Activated naive CD8-positive, alpha-beta T cell treated with anti-CD3 and anti-CD28 coated beads, Interleukin-2, amount 10 ng/mL, durations not matched to agents 7 days and 5 days (primary cell): ENCODE measurements at regions not wholly inside any gene's neighbourhood (a gene's known extent, or its start where the extent isn't known, plus 50 kb on each side); places are given as distances from the start of the nearest gene placed in this dataset.

Experiments
- ATAC-seq: fragments of 150-1000 bp; cut with Tn5 transposase; one replicate; pipeline ENCODE4 v1.10.0; 2021; ENCODE audit warnings: low read depth, moderate library complexity
- POLR2A ChIA-PET: fragments of 350-600 bp; sonication (Branson Sonifier 250); formaldehyde crosslinking; loops from one replicate; lab custom pipeline; 2021; ENCODE audit warnings: antibody characterized with exemption; lab: Charles Lee
- DNase-seq: peaks from one replicate; pipeline ENCODE4 v3.0.0; 2021
- H3K27ac Mint-ChIP-seq: one replicate; pipeline ENCODE4 v1.8.0; 2022; ENCODE audit warnings: mild to moderate bottlenecking, mixed read lengths
- H3K27me3 Mint-ChIP-seq: one replicate; pipeline ENCODE4 v1.8.0; 2022; ENCODE audit warnings: mild to moderate bottlenecking, moderate library complexity, mixed read lengths
- H3K36me3 Mint-ChIP-seq: one replicate; pipeline ENCODE4 v1.8.0; 2021; ENCODE audit warnings: mild to moderate bottlenecking, mixed read lengths
- H3K4me1 Mint-ChIP-seq: one replicate; pipeline ENCODE4 v1.8.0; 2021; ENCODE audit warnings: mixed read lengths
- H3K4me3 Mint-ChIP-seq: one replicate; pipeline ENCODE4 v1.8.0; 2022; ENCODE audit warnings: mild to moderate bottlenecking, moderate library complexity, mixed read lengths
- H3K9me3 Mint-ChIP-seq: one replicate; pipeline ENCODE4 v1.8.0; 2021; ENCODE audit warnings: mixed read lengths

GRCh38 chr18:56021136-56021808, 433.3 kb upstream of the TCF4 start:
- Mint-ChIP-seq H3K27ac (no peak overlapping the region), H3K27me3 (no peaks in the 10 kb centered on the region), H3K9me3 (no peaks in the 10 kb centered on the region), H3K4me3 (no peak overlapping the region), H3K36me3 (no peaks in the 10 kb centered on the region), H3K4me1 (no peaks in the 10 kb centered on the region)
- no peak for DNase-seq
- ATAC-seq = no peak
- POLR2A ChIA-PET = no interaction called here

- no peak for ATAC-seq
Observed at GRCh38 chr18:56019908-56020307, 431.9 kb upstream of the TCF4 start.

GRCh38 chr18:56019156-56019555, 431.2 kb upstream of the TCF4 start:
- POLR2A ChIA-PET = no interaction called here
- H3K4me1 Mint-ChIP-seq = no peaks in the 10 kb centered on the region
- H3K27ac Mint-ChIP-seq = no peak overlapping the region
- ATAC-seq (no peak), DNase-seq (no peak)
- no peaks in the 10 kb centered on the region for H3K36me3 Mint-ChIP-seq
- H3K9me3 Mint-ChIP-seq = no peaks in the 10 kb centered on the region
- no peaks in the 10 kb centered on the region for H3K27me3 Mint-ChIP-seq
- no peak overlapping the region for H3K4me3 Mint-ChIP-seq

More at GRCh38 chr18:56019908-56020307, 431.9 kb upstream of the TCF4 start:
- POLR2A ChIA-PET = no interaction called here
- Mint-ChIP-seq H3K27me3 (no peaks in the 10 kb centered on the region), H3K9me3 (no peaks in the 10 kb centered on the region), H3K36me3 (no peaks in the 10 kb centered on the region), H3K4me3 (no peak overlapping the region), H3K4me1 (no peaks in the 10 kb centered on the region), H3K27ac (no peak overlapping the region)
- DNase-seq = no peak

- Mint-ChIP-seq H3K4me1 (no peaks in the 10 kb centered on the region), H3K36me3 (no peaks in the 10 kb centered on the region), H3K27ac (no peak overlapping the region), H3K9me3 (peaks cover 4% of the 10 kb centered on the region), H3K4me3 (no peak overlapping the region), H3K27me3 (no peaks in the 10 kb centered on the region)
- no peak for ATAC-seq
- DNase-seq = no peak
- POLR2A ChIA-PET = no interaction called here
Observed at GRCh38 chr18:56009411-56009810, 421.4 kb upstream of the TCF4 start.

- Mint-ChIP-seq H3K4me3 (no peak overlapping the region), H3K27me3 (no peaks in the 10 kb centered on the region), H3K9me3 (no peaks in the 10 kb centered on the region), H3K36me3 (no peaks in the 10 kb centered on the region), H3K4me1 (no peaks in the 10 kb centered on the region), H3K27ac (no peak overlapping the region)
- DNase-seq (no peak), ATAC-seq (no peak)
- POLR2A ChIA-PET = no interaction called here
Observed at GRCh38 chr18:56003720-56004088, 415.7 kb upstream of the TCF4 start.

DNA sequence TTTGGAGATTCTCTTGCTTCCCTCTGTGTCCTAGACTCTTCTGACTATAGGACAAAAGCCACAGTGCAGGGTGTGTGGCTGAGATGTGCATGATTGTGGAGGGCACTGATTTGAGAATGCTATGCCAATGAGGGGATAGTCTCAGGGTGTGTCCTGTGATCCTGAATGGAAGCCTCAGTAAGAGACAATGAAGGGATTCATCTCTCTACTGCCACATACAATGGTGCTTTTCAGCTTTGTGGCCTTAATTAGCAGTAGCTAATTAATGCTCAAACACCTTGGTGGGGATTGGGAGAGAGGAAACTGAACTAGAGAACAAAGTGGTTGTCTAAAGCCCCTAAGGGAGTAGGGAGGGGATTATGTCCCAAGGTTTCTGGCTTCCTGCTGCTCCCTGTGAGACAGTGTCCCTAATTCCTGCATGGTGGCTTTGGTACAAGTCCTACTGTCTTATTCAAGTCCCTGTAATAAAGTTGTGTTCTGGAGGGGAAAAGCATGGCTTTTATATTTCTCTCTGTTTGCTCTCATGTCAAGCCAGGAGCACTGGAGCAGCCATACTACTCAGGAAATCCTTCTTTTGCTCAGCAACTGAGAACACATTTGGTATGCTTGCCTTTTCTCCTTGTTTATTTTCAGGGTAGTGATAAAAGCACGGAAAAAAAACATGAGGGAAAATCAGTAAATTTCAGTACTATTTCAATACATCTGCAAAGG, 415.2 kb upstream of the TCF4 start:
- no peaks in the 10 kb centered on the region for H3K9me3 Mint-ChIP-seq
- no peak for ATAC-seq

GRCh38 chr18:56001576-56001975, 413.6 kb upstream of the TCF4 start:
- Mint-ChIP-seq H3K36me3 (no peaks in the 10 kb centered on the region), H3K4me1 (no peaks in the 10 kb centered on the region), H3K4me3 (no peak overlapping the region), H3K27ac (no peak overlapping the region), H3K27me3 (no peaks in the 10 kb centered on the region), H3K9me3 (no peaks in the 10 kb centered on the region)
- DNase-seq = no peak
- POLR2A ChIA-PET = no interaction called here
- no peak for ATAC-seq

More for the DNA sequence above, 415.2 kb upstream of the TCF4 start:
- Mint-ChIP-seq H3K4me3 (no peak overlapping the region), H3K36me3 (no peaks in the 10 kb centered on the region), H3K27me3 (no peaks in the 10 kb centered on the region), H3K4me1 (no peaks in the 10 kb centered on the region), H3K27ac (no peak overlapping the region)
- DNase-seq = no peak
- POLR2A ChIA-PET = no interaction called here

GRCh38 chr18:56000041-56000440, 412.0 kb upstream of the TCF4 start:
- POLR2A ChIA-PET = no interaction called here
- no peaks in the 10 kb centered on the region for H3K4me1 Mint-ChIP-seq

DNA sequence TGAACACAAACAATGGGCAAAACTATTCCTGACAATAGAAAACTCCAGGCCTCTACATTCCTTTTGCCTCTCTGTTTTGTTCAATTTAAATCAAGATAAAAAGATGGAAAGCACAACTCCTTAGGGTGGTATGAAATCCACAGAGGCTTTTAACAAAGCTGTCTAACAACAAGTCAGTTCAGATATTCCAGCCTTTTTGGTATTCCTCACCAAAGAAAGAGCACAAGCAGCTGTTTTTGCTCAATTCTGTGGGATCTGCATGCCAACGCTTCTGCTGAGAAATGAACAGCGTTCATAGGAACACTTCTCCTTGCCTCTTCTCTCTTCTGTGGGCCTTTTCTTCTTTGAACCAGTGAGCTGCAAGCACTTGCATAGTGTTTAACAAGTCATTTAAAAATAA, 411.6 kb upstream of the TCF4 start:
- DNase-seq (no peak), ATAC-seq (no peak)
- H3K27me3 Mint-ChIP-seq = no peaks in the 10 kb centered on the region
- POLR2A ChIA-PET = no interaction called here
- no peaks in the 10 kb centered on the region for H3K9me3 Mint-ChIP-seq
- no peak overlapping the region for H3K27ac Mint-ChIP-seq
- no peak overlapping the region for H3K4me3 Mint-ChIP-seq
- no peaks in the 10 kb centered on the region for H3K4me1 Mint-ChIP-seq
- no peaks in the 10 kb centered on the region for H3K36me3 Mint-ChIP-seq

More at GRCh38 chr18:56000041-56000440, 412.0 kb upstream of the TCF4 start:
- Mint-ChIP-seq H3K27ac (no peak overlapping the region), H3K9me3 (no peaks in the 10 kb centered on the region), H3K4me3 (no peak overlapping the region), H3K36me3 (no peaks in the 10 kb centered on the region), H3K27me3 (no peaks in the 10 kb centered on the region)
- no peak for ATAC-seq
- DNase-seq = no peak

- Mint-ChIP-seq H3K4me3 (no peak overlapping the region), H3K9me3 (no peaks in the 10 kb centered on the region), H3K27ac (no peak overlapping the region), H3K36me3 (no peaks in the 10 kb centered on the region), H3K4me1 (no peaks in the 10 kb centered on the region), H3K27me3 (no peaks in the 10 kb centered on the region)
- ATAC-seq (no peak), DNase-seq (no peak)
- POLR2A ChIA-PET = no interaction called here
Observed at GRCh38 chr18:55998801-55999385, 410.9 kb upstream of the TCF4 start.

DNA sequence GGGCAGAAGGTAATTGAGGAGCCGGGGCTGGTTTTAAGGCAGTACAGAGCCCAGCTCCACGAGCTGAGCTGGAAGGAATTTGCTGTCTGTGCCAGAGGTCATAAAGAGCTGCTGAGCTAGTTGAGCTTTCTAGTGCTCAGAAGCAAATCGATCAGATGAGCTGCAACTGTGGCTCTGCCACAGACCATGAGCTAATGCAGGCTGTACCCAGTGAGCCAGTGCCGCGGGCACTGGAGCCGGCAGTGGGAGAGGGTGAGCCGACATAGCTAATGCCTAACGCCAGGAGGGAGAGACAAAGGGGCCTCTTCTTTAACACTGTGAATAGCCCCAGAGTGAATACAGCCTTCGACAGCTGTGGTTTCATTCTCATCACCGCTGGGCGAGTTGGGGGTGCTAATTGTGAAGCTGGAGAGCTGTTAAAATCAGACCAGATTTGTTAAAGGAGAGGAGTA, 410.1 kb upstream of the TCF4 start:
- no peaks in the 10 kb centered on the region for H3K36me3 Mint-ChIP-seq
- no peaks in the 10 kb centered on the region for H3K27me3 Mint-ChIP-seq
- no peak for ATAC-seq
- no peaks in the 10 kb centered on the region for H3K9me3 Mint-ChIP-seq
- POLR2A ChIA-PET = no interaction called here
- no peak for DNase-seq
- no peak overlapping the region for H3K27ac Mint-ChIP-seq
- no peak overlapping the region for H3K4me3 Mint-ChIP-seq
- H3K4me1 Mint-ChIP-seq = no peaks in the 10 kb centered on the region

GRCh38 chr18:55997151-55997561, 409.2 kb upstream of the TCF4 start:
- POLR2A ChIA-PET = no interaction called here
- Mint-ChIP-seq H3K27me3 (no peaks in the 10 kb centered on the region), H3K4me3 (no peak overlapping the region), H3K27ac (no peak overlapping the region), H3K4me1 (no peaks in the 10 kb centered on the region), H3K9me3 (no peaks in the 10 kb centered on the region), H3K36me3 (no peaks in the 10 kb centered on the region)
- no peak for ATAC-seq
- DNase-seq = no peak

- Mint-ChIP-seq H3K9me3 (no peaks in the 10 kb centered on the region), H3K27ac (no peak overlapping the region), H3K36me3 (no peaks in the 10 kb centered on the region), H3K27me3 (no peaks in the 10 kb centered on the region), H3K4me3 (no peak overlapping the region), H3K4me1 (no peaks in the 10 kb centered on the region)
- DNase-seq = no peak
- no peak for ATAC-seq
- POLR2A ChIA-PET = no interaction called here
Observed at GRCh38 chr18:55996717-55997116, 408.7 kb upstream of the TCF4 start.

GRCh38 chr18:55990186-55990585, 402.2 kb upstream of the TCF4 start:
- DNase-seq (no peak), ATAC-seq (no peak)
- POLR2A ChIA-PET = no interaction called here
- Mint-ChIP-seq H3K4me1 (no peaks in the 10 kb centered on the region), H3K9me3 (peaks cover 3% of the 10 kb centered on the region), H3K27ac (no peak overlapping the region), H3K27me3 (no peaks in the 10 kb centered on the region), H3K36me3 (no peaks in the 10 kb centered on the region), H3K4me3 (no peak overlapping the region)
